Left lung (tissue), 4 donors: ENCODE measurements at regions not wholly inside any gene's neighbourhood (a gene's known extent, or its start where the extent isn't known, plus 50 kb on each side); places are given as distances from the start of the nearest gene placed in this dataset.

Experiments used
- ATAC-seq: fragments of 200-7000 bp; cut with Tn5 transposase; one replicate; pipeline ENCODE4 v1.9.1; 2020; ENCODE audit warnings: moderate library complexity
- DNase-seq, 4 donors: peaks; one replicate each; pipeline ENCODE4 v3.0.0-alpha.2; 2013 to 2020
- H3K27ac ChIP-seq, 2 donors: fragments of 200-600 bp; sonication (generic) in 1 of 2; one replicate each; pipeline versions ENCODE4 v1.5.0 to v1.8.0; 2020 to 2021
- H3K27me3 ChIP-seq, 2 donors: fragments of 200-600 bp; sonication (generic) in 1 of 2; one replicate each; pipeline versions ENCODE4 v1.5.0 to v1.8.0; 2020 to 2021
- H3K36me3 ChIP-seq, 2 donors: fragments of 200-600 bp; sonication (generic) in 1 of 2; one replicate each; pipeline versions ENCODE4 v1.5.0 to v1.8.0; 2020 to 2021
- H3K4me1 ChIP-seq, 2 donors: fragments of 200-600 bp; one replicate each; pipeline ENCODE4 v1.8.0; 2021
- H3K4me3 ChIP-seq, 2 donors: fragments of 200-600 bp; sonication (generic) in 1 of 2; one replicate each; pipeline versions ENCODE4 v1.5.0 to v1.8.0; 2020 to 2021; ENCODE audit warnings: mild to moderate bottlenecking in 1 of 2
- H3K9me3 ChIP-seq, 2 donors: fragments of 200-600 bp; sonication (generic) in 1 of 2; one replicate each; pipeline versions ENCODE4 v1.5.0 to v1.8.0; 2020 to 2021
- CTCF ChIP-seq, 2 donors: fragments of 200-600 bp; sonication (generic) in 1 of 2; IDR thresholded peaks; one replicate each; pipeline versions ENCODE4 v1.5.0 to v1.8.0; 2021; ENCODE audit warnings: antibody characterized with exemption in 2 of 2
- intact Hi-C, 2 donors: fragments of 100-400 bp; cut with DNase I; formaldehyde crosslinking; loops; one replicate each; pipeline versions ENCODE4 v1.11.2 to v1.14.2; 2022
- donor health status: DM: no; HTN: yes; CAD: no.
- donor health status: DM: no; HTN: no; CAD: no.

- Histone ChIP-seq H3K4me1 (no peaks in the 10 kb centered on the region), H3K27me3 (no peaks in the 10 kb centered on the region), H3K4me3 (no peak overlapping the region), H3K36me3 (no peaks in the 10 kb centered on the region), H3K27ac (no peak overlapping the region), H3K9me3 (peaks cover 0 to 5% of the 10 kb centered on the region in 2 donors)
- ATAC-seq (no peak), DNase-seq (no peak)
- intact Hi-C loops, result no loop called here
- no peak for TF ChIP-seq CTCF (IDR thresholded peaks at IDR 0.05)
Observed at GRCh38 chr1:73401666-73402065, 796.3 kb downstream of the LRRIQ3 start.

- intact Hi-C loops, result no loop called here
- H3K4me1 ChIP-seq, result no peaks in the 10 kb centered on the region
- ATAC-seq (no peak), DNase-seq (no peak)
- H3K9me3 ChIP-seq, result peaks cover 0 to 4% of the 10 kb centered on the region in 2 donors
- no peaks in the 10 kb centered on the region for H3K36me3 ChIP-seq
- H3K4me3 ChIP-seq, result no peak overlapping the region
- H3K27me3 ChIP-seq, result no peaks in the 10 kb centered on the region
- no peak overlapping the region for H3K27ac ChIP-seq
- TF ChIP-seq CTCF (IDR thresholded peaks at IDR 0.05), result no peak
Observed at GRCh38 chr1:73382966-73383365, 815.0 kb downstream of the LRRIQ3 start.

- H3K4me1 ChIP-seq, result no peaks in the 10 kb centered on the region
- no peaks in the 10 kb centered on the region for H3K36me3 ChIP-seq
- peaks cover 0 to 6% of the 10 kb centered on the region in 2 donors for H3K9me3 ChIP-seq
- TF ChIP-seq CTCF (IDR thresholded peaks at IDR 0.05), result no peak
- no peak overlapping the region for H3K27ac ChIP-seq
- intact Hi-C loops, result no loop called here
- no peak overlapping the region for H3K4me3 ChIP-seq
- no peak for ATAC-seq
- DNase-seq, result no peak
- no peaks in the 10 kb centered on the region for H3K27me3 ChIP-seq
Observed at GRCh38 chr1:73366734-73367413, 831.1 kb downstream of the LRRIQ3 start.

- intact Hi-C loops, result no loop called here
- ATAC-seq, result no peak
- Histone ChIP-seq H3K27ac (no peak overlapping the region), H3K36me3 (no peaks in the 10 kb centered on the region), H3K4me1 (no peaks in the 10 kb centered on the region), H3K27me3 (no peaks in the 10 kb centered on the region), H3K4me3 (no peak overlapping the region), H3K9me3 (peaks cover 0 to 12% of the 10 kb centered on the region in 2 donors)
- no peak for TF ChIP-seq CTCF (IDR thresholded peaks at IDR 0.05)
- DNase-seq, result no peak
Observed at GRCh38 chr1:73359001-73359400, 839.0 kb downstream of the LRRIQ3 start.

GRCh38 chr1:73356485-73356884, 841.5 kb downstream of the LRRIQ3 start:
- no peaks in the 10 kb centered on the region for H3K27me3 ChIP-seq
- ATAC-seq (no peak), DNase-seq (no peak)
- H3K4me1 ChIP-seq, result no peaks in the 10 kb centered on the region
- H3K27ac ChIP-seq, result no peak overlapping the region
- H3K36me3 ChIP-seq, result no peaks in the 10 kb centered on the region
- H3K4me3 ChIP-seq, result no peak overlapping the region
- no peak for TF ChIP-seq CTCF (IDR thresholded peaks at IDR 0.05)
- intact Hi-C loops, result no loop called here
- H3K9me3 ChIP-seq, result peaks cover 0 to 7% of the 10 kb centered on the region in 2 donors
